GM21786 (cell line): ENCODE measurements at regions not wholly inside any gene's neighbourhood (a gene's known extent, or its start where the extent isn't known, plus 50 kb on each side); places are given as distances from the start of the nearest gene placed in this dataset.
"Not testable (repeated sequence)": the region's sequence is repeated elsewhere in the genome, so short reads cannot be mapped to it uniquely, and the experiment has no call there.

ENCODE experiments used
- ATAC-seq: cut with Tn5 transposase; IDR thresholded peaks from one replicate; pipeline ENCODE4 v1.9.1; 2021; ENCODE audit not compliant: unreplicated experiment

GRCh38 chr1:233722212-233722979 lies 108.5 kb downstream of the KCNK1 start:
- no peak for ATAC-seq

GRCh38 chr1:233723387-233723786 lies 109.5 kb downstream of the KCNK1 start:
- ATAC-seq: no peak

GRCh38 chr1:233724131-233724631 lies 110.3 kb downstream of the KCNK1 start:
- ATAC-seq: not testable (repeated sequence)

GRCh38 chr1:233725423-233725822 lies 111.5 kb downstream of the KCNK1 start:
- ATAC-seq: no peak

- no peak for ATAC-seq
These were observed 114.8 kb downstream of the KCNK1 start for GRCh38 chr1:233728721-233729120.

DNA sequence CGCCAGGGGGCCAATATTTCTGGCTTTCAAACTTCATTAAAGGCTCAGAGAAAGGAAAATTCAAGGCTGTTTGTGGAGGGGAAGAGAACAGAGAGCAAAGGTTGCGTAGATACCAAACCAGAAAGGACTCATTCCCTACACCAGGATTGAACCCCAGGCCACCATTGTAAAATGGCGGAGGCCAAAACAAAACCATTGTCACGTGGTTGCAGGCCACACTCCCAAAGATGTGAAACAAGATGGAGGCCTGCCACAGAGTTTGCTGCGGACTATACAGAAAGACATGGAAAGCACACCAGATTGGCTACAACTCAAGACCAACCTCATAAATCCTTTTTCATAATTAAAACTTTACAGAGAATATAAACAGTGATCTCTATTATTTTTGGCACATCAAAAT lies 116.5 kb downstream of the KCNK1 start:
- no peak for ATAC-seq

DNA sequence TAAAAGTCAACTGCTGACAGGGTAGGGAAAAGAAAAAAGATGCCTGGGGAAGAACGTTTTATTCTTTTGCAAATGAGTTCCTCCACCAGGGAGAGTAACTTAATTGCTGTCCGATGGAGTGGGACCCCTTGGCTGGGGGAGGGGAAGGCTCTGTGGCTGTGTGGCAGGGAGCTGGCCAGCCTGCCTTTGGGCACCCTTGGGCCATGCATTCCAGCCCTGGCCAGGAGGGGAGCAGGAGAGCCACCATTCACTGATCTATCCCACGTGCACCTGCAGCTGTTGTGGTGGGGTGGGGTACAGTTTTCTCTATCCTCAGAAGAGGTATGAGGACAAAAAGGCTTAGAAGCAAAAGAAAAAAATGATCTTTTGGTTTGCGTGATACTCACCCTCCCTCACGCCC lies 116.9 kb downstream of the KCNK1 start:
- ATAC-seq: no peak

- no peak for ATAC-seq
These were observed 118.3 kb downstream of the KCNK1 start for GRCh38 chr1:233732206-233732605.

DNA sequence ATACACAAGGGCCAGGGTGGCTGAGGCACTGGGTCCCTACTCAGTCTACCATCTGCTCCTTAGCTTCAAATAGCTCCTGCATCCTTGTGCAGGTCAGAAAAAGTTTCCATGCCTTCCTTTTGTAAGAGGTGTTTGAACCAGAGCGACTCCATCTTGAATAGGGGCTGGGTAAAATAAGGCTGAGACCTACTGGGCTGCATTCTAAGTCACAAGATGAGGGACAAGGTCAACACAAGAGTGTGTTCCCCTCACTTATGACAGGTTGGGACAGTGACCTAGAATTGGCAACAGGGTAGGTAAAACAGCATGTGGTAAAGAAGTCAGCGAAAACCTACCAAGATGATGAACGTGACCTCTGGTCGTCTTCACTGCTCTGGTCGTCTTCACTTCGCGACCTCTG lies 120.5 kb downstream of the KCNK1 start:
- ATAC-seq: no peak

GRCh38 chr1:233735331-233735730 lies 121.4 kb downstream of the KCNK1 start:
- ATAC-seq: no peak

GRCh38 chr1:233735847-233736246 lies 121.9 kb downstream of the KCNK1 start:
- no peak for ATAC-seq

DNA sequence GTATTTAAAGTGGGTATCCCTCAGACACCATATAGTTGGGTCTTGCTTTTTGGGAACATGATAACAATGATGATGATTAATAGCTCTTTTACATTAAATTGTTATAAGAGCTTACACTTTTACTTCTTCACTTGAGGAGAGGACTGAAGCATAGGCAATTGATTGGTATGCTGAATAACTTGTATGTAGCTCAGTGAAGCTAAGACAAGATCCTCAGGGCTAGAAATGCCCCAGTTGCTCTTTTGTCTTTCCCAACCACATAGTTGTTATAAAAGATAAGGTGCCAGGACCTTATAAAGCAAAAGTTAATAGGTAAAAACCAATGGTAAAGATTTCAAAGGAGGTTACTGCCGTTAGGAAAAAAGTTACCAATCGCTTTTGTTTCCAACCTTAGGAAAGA lies 123.4 kb downstream of the KCNK1 start:
- ATAC-seq: no peak

GRCh38 chr1:233738396-233738795 lies 124.5 kb downstream of the KCNK1 start:
- ATAC-seq: no peak

DNA sequence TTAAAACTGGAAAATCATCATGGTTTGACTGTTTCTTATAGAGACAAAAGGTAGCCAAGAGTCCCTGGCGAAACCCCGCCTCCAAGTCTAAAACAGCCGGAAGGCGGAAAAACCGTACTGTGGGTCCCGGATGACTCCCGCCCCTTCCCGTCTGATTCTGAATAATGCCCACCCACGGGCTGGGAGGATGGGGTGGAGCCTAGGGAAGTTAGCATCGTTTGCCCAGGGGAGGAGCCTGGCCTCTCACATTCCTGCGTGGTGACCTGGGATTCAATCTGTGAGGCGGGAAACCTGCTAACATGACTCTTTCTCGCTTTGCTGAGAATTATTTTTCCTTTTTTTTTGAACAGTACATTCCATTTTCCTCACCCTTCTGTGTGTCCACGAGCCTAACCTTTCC lies 124.9 kb downstream of the KCNK1 start:
- ATAC-seq: no peak

DNA sequence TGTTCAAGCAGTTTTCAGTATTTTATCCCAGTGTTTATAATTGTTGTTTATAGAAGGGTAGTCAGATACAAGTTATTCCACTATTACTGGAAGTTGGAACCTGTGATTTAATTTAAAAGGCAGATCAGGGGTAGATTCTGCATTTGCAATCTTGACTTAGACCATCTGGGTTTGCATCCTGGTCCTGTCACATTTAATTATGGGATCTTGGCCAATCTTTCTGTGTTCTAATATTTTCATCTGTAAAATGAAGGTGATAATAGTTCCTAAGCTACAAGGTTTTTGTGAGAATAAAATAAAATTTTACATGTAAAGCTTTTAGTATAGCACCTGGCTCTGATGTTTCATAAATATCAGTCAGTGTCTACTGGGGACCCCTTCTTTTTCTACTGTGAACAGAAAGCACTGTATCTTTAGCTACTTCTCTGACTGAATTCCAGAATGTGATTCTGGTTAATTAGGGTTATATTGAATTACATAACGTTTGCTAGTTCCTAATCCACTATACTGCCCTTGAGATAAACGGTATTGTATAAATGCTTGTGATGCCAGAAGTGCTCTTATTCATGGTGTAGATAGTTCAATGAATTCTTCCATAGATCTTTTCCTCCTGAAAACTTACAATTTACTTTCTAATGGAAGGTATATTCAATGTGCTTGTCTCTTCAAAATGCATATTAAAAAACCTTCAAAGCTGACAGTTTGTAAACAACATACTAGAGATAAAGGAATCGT lies 131.0 kb downstream of the KCNK1 start:
- ATAC-seq: no peak

DNA sequence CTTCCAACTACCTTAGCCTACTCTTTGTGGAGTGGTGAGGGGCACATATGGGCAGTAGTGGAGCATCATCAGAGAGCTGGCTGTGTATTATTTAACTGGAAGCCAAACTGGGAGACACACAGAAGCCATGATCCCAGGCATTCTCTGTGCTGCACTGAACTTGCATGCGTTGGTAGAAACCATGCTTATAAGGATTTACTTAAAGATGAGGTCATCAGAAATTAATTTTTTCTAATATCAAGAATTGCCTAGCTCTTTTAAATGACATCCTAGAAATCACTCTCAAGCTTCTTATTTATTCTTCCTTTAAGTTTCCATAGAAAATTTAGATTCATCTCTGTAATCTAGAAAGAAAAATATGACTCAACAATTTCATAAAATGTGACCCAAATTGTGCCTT lies 136.2 kb downstream of the KCNK1 start:
- no peak for ATAC-seq

- no peak for ATAC-seq
These were observed 144.8 kb upstream of the SLC35F3 start for GRCh38 chr1:233759665-233760064.

- ATAC-seq: not testable (repeated sequence)
These were observed 140.2 kb upstream of the SLC35F3 start for GRCh38 chr1:233764304-233764703.

DNA sequence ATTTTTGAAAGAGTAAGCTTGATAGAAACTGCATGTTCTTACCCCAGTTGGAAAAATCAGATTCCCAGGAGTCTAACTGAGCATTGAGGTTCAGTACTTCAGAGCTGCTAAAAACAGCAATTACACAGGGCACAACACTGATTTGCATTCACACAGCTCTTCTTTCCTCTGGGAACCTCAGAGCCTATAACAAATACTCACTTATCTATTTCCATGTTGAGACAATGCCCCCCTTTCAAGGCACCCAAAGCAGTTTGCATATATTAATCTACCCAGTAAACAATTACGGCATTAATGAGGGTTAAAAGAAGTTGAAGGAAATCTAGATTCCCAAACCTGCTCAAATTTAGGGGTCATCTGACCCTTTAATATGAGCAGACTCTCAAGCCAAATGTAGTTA lies 126.9 kb upstream of the SLC35F3 start:
- no peak for ATAC-seq

- no peak for ATAC-seq
These were observed 124.4 kb upstream of the SLC35F3 start for GRCh38 chr1:233780049-233780448.

GRCh38 chr1:233782937-233783586 lies 121.4 kb upstream of the SLC35F3 start:
- no peak for ATAC-seq

DNA sequence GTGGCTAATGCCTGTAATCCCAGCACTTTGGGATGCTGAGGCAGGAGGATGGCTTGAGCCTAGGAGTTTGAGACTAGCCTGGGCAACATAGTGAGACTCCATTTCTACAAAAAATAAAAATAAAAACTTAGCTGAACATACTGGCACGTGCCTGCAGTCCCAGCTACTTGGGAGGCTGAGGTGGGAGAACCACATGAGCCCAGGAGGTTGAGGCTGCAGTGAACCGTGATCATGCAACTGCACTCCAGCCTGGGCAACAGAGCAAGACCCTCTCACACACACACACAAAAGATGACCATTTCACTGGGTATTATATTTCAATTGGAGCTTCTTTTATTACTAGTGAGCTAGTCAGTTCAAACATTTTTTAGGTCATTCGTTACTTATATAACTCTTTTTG lies 116.9 kb upstream of the SLC35F3 start:
- no peak for ATAC-seq
